Fibroblast of the aortic adventitia (primary cell): ENCODE measurements at regions not wholly inside any gene's neighbourhood (a gene's known extent, or its start where the extent isn't known, plus 50 kb on each side); places are given as distances from the start of the nearest gene placed in this dataset.

Experiments
- DNase-seq: peaks from one replicate; pipeline ENCODE4 v3.0.0-alpha.2; 2010; ENCODE audit warnings: low read depth
- H3K4me3 ChIP-seq: 2 replicates; pipeline ENCODE4 v1.5.1; 2011; ENCODE audit warnings: low read depth, mild to moderate bottlenecking, control low read depth, low read length, moderate library complexity
- CTCF ChIP-seq: IDR thresholded peaks from 2 replicates; pipeline ENCODE4 v1.5.1; 2011; ENCODE audit warnings: mild to moderate bottlenecking, low read length, control low read depth, inconsistent platforms; ENCODE audit not compliant: insufficient read depth

- DNase-seq, result no peak
- TF ChIP-seq CTCF, result no peak
- H3K4me3 ChIP-seq, result no peak overlapping the region
These were observed 91.8 kb upstream of the MAN2A1 start for GRCh38 chr5:109597893-109598292.

- no peak for TF ChIP-seq CTCF
- H3K4me3 ChIP-seq, result no peak overlapping the region
- DNase-seq, result no peak
These were observed 95.5 kb upstream of the MAN2A1 start for GRCh38 chr5:109594217-109594616.

GRCh38 chr5:109590799-109591198 is 98.9 kb upstream of the MAN2A1 start:
- no peak overlapping the region for H3K4me3 ChIP-seq
- DNase-seq, result no peak
- no peak for TF ChIP-seq CTCF

- DNase-seq, result no peak
- H3K4me3 ChIP-seq, result no peak overlapping the region
- TF ChIP-seq CTCF, result no peak
These were observed 99.7 kb upstream of the MAN2A1 start for GRCh38 chr5:109589986-109590385.

GRCh38 chr5:109589239-109589638 is 100.5 kb upstream of the MAN2A1 start:
- no peak for TF ChIP-seq CTCF
- no peak overlapping the region for H3K4me3 ChIP-seq
- DNase-seq, result no peak

- H3K4me3 ChIP-seq, result no peak overlapping the region
- no peak for TF ChIP-seq CTCF
- no peak for DNase-seq
These were observed 101.3 kb upstream of the MAN2A1 start for GRCh38 chr5:109588281-109589035.
